Suprapubic skin (tissue), 3 donors: ENCODE measurements at regions not wholly inside any gene's neighbourhood (a gene's known extent, or its start where the extent isn't known, plus 50 kb on each side); places are given as distances from the start of the nearest gene placed in this dataset.

Experiments
- POLR2A ChIP-seq, 2 donors: fragments of 450-650 bp; IDR thresholded peaks; one replicate each; pipeline ENCODE4 v1.6.1; 2017; ENCODE audit warnings: antibody characterized with exemption in 2 of 2, mild to moderate bottlenecking in 2 of 2, moderate library complexity in 2 of 2
- TF ChIP-seq, protein P1 (sequence below), 2 donors: fragments of 200-600 bp in 1 of 2; fragments of 450-650 bp in 1 of 2; sonication (generic) in 1 of 2; IDR thresholded peaks; one replicate each; pipeline ENCODE4 v1.5.1; 2016 to 2019; ENCODE audit warnings: antibody characterized with exemption in 2 of 2, mild to moderate bottlenecking in 1 of 2, moderate library complexity in 1 of 2

DNA sequence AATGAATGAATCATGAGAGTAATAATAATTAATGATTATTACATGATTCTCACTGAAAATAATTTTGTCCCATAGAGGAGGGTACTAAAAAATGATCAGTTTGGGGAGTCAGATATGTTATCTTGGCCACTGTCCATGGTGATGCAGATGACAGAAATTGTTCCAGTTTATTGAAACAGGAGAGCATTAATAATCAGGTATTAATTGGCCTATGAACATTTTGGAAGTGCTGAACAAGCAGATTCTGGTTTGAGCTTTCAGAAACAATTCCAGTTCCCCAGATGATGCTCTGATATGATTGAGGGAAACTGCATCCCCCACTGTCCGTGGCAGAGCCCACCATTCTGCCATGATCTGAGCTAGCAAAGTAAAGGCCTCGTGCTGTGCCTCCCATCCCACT is 345.2 kb downstream of the ZSWIM6 start:
- no peak for TF ChIP-seq POLR2A (IDR thresholded peaks at IDR 0.05)
- TF ChIP-seq, protein P1, sequence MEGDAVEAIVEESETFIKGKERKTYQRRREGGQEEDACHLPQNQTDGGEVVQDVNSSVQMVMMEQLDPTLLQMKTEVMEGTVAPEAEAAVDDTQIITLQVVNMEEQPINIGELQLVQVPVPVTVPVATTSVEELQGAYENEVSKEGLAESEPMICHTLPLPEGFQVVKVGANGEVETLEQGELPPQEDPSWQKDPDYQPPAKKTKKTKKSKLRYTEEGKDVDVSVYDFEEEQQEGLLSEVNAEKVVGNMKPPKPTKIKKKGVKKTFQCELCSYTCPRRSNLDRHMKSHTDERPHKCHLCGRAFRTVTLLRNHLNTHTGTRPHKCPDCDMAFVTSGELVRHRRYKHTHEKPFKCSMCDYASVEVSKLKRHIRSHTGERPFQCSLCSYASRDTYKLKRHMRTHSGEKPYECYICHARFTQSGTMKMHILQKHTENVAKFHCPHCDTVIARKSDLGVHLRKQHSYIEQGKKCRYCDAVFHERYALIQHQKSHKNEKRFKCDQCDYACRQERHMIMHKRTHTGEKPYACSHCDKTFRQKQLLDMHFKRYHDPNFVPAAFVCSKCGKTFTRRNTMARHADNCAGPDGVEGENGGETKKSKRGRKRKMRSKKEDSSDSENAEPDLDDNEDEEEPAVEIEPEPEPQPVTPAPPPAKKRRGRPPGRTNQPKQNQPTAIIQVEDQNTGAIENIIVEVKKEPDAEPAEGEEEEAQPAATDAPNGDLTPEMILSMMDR (IDR thresholded peaks at IDR 0.05): no peak
